ENCODE measurements at regions not wholly inside any gene's neighbourhood (a gene's known extent, or its start where the extent isn't known, plus 50 kb on each side); places are given as distances from the start of the nearest gene placed in this dataset.

DNA sequence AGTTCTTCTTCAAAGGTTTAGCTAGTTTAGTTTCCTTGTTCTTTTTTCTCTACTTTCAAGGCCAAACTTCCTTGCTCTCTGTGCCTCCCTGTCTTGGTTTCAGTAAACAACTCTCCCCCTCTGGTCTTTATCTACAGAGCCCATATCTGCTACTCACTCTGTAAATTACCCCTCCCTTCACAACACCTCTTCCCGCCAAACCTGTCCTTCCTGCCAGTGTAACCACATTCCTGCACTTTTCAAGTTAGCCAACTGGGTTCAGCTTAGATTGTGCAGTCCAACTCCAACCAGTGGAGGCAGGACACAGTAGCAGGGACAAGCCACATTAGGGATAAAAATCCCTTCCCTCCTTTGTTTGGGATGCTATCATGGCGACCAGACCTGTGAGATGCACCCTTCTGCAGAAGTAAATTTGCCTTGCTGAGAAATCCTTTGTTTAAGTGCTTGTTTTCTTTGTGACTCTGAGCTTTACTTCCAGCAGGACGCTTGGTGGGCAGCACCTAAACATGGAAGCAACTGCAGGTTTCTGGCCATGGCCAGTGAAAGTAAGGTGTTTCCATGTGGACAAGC lies 706.0 kb downstream of the KCNJ3 start:
- no peak for DNase-seq (ENCODE audit: extremely low read depth, insufficient read length)
- H3K27me3 ChIP-seq (replicated peaks; ENCODE audit: control insufficient read depth, insufficient read depth, low read length), result no peaks in the 10 kb centered on the region
- H3K4me3 ChIP-seq (replicated peaks; ENCODE audit: low read depth, low read length), result no peak overlapping the region
- H3K36me3 ChIP-seq (ENCODE audit: control insufficient read depth, insufficient read depth, low read length), result no peaks in the 10 kb centered on the region
- TF ChIP-seq, protein P1, sequence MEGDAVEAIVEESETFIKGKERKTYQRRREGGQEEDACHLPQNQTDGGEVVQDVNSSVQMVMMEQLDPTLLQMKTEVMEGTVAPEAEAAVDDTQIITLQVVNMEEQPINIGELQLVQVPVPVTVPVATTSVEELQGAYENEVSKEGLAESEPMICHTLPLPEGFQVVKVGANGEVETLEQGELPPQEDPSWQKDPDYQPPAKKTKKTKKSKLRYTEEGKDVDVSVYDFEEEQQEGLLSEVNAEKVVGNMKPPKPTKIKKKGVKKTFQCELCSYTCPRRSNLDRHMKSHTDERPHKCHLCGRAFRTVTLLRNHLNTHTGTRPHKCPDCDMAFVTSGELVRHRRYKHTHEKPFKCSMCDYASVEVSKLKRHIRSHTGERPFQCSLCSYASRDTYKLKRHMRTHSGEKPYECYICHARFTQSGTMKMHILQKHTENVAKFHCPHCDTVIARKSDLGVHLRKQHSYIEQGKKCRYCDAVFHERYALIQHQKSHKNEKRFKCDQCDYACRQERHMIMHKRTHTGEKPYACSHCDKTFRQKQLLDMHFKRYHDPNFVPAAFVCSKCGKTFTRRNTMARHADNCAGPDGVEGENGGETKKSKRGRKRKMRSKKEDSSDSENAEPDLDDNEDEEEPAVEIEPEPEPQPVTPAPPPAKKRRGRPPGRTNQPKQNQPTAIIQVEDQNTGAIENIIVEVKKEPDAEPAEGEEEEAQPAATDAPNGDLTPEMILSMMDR (IDR thresholded peaks at IDR 0.05; ENCODE audit: insufficient read depth, low read length, poor library complexity, severe bottlenecking), result no peak

DNA sequence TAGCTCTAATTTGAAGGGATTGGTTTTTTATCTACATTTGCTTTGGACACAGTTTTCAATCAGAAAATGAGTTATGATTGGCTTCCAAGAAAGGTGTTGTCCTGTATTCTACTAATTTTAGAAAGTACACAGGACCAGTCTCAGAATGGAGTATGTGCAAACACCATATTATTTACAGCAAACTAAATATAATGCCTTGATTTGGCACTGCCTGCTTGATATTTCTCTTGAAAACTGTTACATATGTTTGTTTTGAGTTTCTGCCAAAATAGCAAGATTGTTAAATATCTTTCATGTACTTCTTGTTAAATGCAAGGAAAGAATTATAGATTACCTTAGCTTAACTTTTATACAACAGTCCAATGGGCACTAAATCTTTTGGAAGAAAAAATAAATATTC lies 694.9 kb downstream of the KCNJ3 start:
- TF ChIP-seq, protein P1 (IDR thresholded peaks at IDR 0.05; ENCODE audit: insufficient read depth, low read length, poor library complexity, severe bottlenecking), result no peak
- Histone ChIP-seq H3K27me3 (replicated peaks; ENCODE audit: control insufficient read depth, insufficient read depth, low read length) (no peaks in the 10 kb centered on the region), H3K36me3 (ENCODE audit: control insufficient read depth, insufficient read depth, low read length) (no peaks in the 10 kb centered on the region), H3K4me3 (replicated peaks; ENCODE audit: low read depth, low read length) (no peak overlapping the region)
- no peak for DNase-seq (ENCODE audit: extremely low read depth, insufficient read length)

DNA sequence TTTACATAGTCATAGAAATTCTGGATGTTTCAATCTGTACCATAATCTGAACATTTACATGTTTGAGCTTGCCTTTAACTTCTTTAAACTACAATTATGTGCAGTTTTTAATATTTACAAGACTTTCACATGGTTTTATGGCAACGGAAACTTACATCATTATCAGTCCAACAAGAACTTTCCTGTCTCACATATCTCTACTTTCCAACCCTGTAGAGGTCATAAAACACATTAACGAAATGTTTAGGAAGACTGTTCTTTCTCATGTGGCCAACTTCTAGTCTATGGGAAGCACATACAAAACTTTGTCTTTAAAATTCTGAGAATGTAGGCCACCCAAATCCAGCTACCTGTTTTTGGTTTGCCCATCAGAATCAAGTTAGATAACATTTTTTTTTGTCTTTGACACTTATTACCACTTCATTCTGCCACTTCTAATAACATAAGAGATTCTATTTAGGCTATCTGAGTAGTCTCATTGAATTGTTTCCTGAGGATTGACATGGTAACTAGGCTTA lies 693.2 kb downstream of the KCNJ3 start:
- TF ChIP-seq, protein P1 (IDR thresholded peaks at IDR 0.05; ENCODE audit: insufficient read depth, low read length, poor library complexity, severe bottlenecking), result no peak
- DNase-seq (ENCODE audit: extremely low read depth, insufficient read length), result no peak
- Histone ChIP-seq H3K36me3 (ENCODE audit: control insufficient read depth, insufficient read depth, low read length) (no peaks in the 10 kb centered on the region), H3K4me3 (replicated peaks; ENCODE audit: low read depth, low read length) (no peak overlapping the region), H3K27me3 (replicated peaks; ENCODE audit: control insufficient read depth, insufficient read depth, low read length) (no peaks in the 10 kb centered on the region)

DNA sequence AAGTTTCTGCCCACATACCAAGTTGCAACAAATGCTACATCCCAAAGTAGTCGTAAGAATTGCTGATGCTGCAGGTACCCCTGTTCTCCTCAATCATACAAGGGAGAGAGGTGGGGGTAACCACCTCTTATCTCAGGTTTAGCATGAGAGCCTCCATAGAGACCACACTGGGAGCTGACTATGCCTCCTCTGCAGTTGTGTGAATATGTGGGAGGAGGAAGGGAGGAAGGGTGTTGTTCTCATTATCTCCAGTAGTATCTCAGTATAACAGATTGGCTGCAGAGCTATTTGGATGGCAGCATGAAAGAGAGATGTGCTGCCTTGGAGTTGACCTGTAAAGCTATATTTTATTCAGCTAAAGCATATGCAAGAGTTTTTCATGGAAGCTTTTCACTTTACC lies 690.7 kb downstream of the KCNJ3 start:
- no peaks in the 10 kb centered on the region for H3K27me3 ChIP-seq (replicated peaks; ENCODE audit: control insufficient read depth, insufficient read depth, low read length)
- DNase-seq (ENCODE audit: extremely low read depth, insufficient read length), result no peak
- no peaks in the 10 kb centered on the region for H3K36me3 ChIP-seq (ENCODE audit: control insufficient read depth, insufficient read depth, low read length)
- TF ChIP-seq, protein P1 (IDR thresholded peaks at IDR 0.05; ENCODE audit: insufficient read depth, low read length, poor library complexity, severe bottlenecking), result no peak
- no peak overlapping the region for H3K4me3 ChIP-seq (replicated peaks; ENCODE audit: low read depth, low read length)

DNA sequence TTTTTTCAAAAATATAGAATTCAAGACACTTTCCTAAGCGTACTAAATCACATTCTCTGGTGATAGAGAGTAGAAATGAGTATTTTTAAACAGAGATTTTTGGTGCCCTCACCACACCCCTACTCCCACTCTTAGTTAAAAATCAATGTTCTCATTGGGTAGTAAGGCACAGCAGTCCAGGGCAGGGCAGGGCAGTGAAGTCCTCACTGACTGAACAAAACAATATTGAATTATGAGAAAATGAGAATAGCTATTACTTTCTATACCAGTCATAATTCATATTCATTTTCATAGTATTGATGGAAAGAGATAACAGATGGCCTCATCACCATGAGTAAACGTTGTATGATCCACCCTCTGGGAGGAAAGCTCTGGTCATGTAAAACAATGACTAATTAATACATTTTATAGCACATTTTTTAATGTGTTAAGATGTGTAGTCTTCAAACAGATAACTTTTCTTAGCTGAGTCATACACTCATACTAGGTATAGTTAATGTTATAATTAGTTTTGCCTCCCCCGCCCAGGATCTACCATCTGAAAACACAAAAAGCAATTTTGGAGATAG lies 686.1 kb downstream of the KCNJ3 start:
- H3K27me3 ChIP-seq (replicated peaks; ENCODE audit: control insufficient read depth, insufficient read depth, low read length), result no peaks in the 10 kb centered on the region
- no peak for DNase-seq (ENCODE audit: extremely low read depth, insufficient read length)
- TF ChIP-seq, protein P1 (IDR thresholded peaks at IDR 0.05; ENCODE audit: insufficient read depth, low read length, poor library complexity, severe bottlenecking), result no peak
- H3K4me3 ChIP-seq (replicated peaks; ENCODE audit: low read depth, low read length), result no peak overlapping the region
- H3K36me3 ChIP-seq (ENCODE audit: control insufficient read depth, insufficient read depth, low read length), result no peaks in the 10 kb centered on the region
